ENCODE measurements at regions not wholly inside any gene's neighbourhood (a gene's known extent, or its start where the extent isn't known, plus 50 kb on each side); places are given as distances from the start of the nearest gene placed in this dataset.
"Not testable (repeated sequence)": the region's sequence is repeated elsewhere in the genome, so short reads cannot be mapped to it uniquely, and the experiment has no call there.

GRCh38 chr2:187994464-187995331, 297.0 kb upstream of the GULP1 start:
- DNase-seq (ENCODE audit: low spot score), result no peak

GRCh38 chr2:187995556-187995955, 296.1 kb upstream of the GULP1 start:
- no peak for DNase-seq (ENCODE audit: low spot score)

GRCh38 chr2:187996630-187997029, 295.0 kb upstream of the GULP1 start:
- no peak for DNase-seq (ENCODE audit: low spot score)

- DNase-seq (ENCODE audit: low spot score), result no peak
These were observed 291.5 kb upstream of the GULP1 start for GRCh38 chr2:188000189-188000588.

DNA sequence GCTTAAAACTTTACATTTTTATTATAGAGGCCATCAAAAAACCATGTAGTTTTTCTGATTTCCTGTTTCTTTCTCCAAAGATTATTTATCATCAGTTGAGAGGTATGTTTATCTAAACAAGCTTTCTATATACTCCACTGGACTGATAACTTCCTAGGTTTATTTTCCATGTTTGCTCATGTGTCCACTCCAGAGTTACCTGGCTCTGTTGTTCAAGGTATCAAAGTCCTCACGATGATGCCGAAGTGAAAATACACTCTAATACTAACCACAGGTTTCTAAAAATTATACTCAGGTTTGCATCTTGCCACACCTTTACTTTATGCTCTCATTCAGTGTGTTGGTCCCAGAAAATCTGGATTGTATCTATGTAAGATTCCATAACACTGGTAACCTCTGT, 287.9 kb upstream of the GULP1 start:
- no peak for DNase-seq (ENCODE audit: low spot score)

- DNase-seq (ENCODE audit: low spot score), result no peak
These were observed 277.9 kb upstream of the GULP1 start for GRCh38 chr2:188013767-188014166.

DNA sequence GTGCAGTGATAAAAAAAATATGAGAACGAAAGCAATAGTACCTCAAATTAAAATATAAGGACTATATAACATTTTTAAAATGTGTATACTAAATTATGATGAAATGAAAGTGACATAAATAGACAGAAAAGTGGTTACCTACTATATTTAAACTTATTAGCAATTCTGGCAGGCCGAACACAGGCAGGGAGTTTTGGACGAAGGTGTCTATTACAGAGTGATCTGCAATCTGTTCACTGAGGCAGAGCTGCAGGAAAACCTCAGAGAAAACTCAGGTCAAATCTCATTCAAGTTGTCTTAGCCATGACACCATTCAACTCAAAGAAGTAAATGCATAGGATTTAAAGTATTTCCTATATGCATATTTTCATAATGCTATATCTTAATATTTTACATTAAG, 274.8 kb upstream of the GULP1 start:
- no peak for DNase-seq (ENCODE audit: low spot score)

DNA sequence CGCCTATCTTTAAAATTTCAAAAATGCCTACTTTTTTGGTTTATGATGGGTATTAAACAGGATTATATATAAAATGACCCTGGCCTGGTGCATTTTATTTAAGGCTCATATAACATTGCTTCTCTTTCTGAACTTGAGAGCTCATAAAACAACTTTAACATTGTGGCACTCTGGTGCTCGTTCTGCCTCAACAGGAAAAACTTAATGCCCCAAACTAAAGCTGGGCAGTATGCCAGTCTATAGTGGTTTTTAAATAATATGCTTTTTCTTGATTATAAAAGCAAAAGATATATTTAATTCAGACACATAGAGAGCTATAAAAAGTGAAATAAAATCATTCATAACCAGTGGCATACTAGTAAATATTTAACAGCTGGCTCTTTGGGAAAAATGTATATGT, 269.3 kb upstream of the GULP1 start:
- DNase-seq (ENCODE audit: low spot score), result no peak

- no peak for DNase-seq (ENCODE audit: low spot score)
These were observed 268.6 kb upstream of the GULP1 start for GRCh38 chr2:188023035-188023434.

DNA sequence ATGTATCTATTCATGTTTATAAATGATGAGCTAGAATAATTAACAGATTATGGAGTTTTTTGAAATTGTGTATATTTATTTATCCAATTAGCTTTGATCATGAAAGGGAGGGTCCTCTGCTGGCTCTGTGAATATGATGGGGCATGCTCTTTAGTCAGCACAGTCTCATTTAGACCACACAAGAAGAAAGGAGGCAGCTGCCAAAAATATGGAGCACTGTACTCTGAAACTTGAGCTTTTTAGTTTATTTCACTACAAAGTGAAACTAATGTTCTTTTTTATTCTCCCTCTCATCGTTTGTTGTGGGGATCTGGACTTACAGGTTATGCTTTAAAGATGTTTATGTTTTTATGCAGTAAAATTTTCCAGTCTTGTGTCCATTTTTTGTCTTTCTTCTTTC, 266.9 kb upstream of the GULP1 start:
- no peak for DNase-seq (ENCODE audit: low spot score)

- no peak for DNase-seq (ENCODE audit: low spot score)
These were observed 262.9 kb upstream of the GULP1 start for GRCh38 chr2:188028739-188029138.

DNA sequence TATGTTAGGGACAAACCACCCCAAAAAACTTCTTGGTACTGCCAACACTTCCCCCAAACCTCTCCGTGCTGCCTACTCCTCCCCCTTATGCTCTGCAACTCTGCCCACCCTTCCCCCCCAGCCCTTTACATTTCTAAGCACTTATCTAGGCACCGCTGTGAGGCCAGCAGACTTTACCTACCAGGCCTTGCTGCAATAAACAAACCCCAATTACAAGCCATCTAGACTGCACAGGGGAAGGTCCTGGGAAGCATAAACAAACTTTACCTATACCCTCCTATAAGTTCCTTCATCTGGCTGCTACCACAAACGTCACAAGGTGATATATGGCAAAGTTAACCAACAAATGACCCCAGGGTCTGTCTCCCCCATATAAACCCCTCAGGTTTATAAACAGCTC, 259.4 kb upstream of the GULP1 start:
- DNase-seq (ENCODE audit: low spot score), result no peak

GRCh38 chr2:188032786-188033185, 258.9 kb upstream of the GULP1 start:
- no peak for DNase-seq (ENCODE audit: low spot score)

DNA sequence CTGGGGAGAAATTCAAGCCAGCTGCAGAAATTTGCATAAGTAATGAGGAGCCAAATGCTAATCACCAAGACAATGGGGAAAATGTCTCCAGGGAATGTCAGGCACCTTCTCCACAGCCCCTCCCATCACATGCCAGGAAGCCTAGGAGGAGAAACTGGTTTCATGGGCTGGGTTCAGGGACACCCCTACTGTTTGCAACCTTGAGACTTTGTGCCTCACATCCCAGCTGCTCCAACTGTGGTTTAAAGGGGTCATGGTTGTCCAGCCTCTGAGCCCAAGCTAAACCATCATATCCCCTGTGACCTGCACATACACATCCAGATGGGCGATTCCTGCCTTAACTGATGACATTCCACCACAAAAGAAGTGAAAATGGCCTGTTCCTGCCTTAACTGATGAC, 258.4 kb upstream of the GULP1 start:
- DNase-seq (ENCODE audit: low spot score), result not testable (repeated sequence)

GRCh38 chr2:188034102-188034501, 257.6 kb upstream of the GULP1 start:
- not testable (repeated sequence) for DNase-seq (ENCODE audit: low spot score)

- not testable (repeated sequence) for DNase-seq (ENCODE audit: low spot score)
These were observed 256.3 kb upstream of the GULP1 start for GRCh38 chr2:188035377-188035776.

- DNase-seq (ENCODE audit: low spot score), result not testable (repeated sequence)
These were observed 254.9 kb upstream of the GULP1 start for GRCh38 chr2:188036786-188037185.

GRCh38 chr2:188039307-188039706, 252.4 kb upstream of the GULP1 start:
- DNase-seq (ENCODE audit: low spot score), result no peak

- no peak for DNase-seq (ENCODE audit: low spot score)
These were observed 249.3 kb upstream of the GULP1 start for GRCh38 chr2:188042412-188042811.

DNA sequence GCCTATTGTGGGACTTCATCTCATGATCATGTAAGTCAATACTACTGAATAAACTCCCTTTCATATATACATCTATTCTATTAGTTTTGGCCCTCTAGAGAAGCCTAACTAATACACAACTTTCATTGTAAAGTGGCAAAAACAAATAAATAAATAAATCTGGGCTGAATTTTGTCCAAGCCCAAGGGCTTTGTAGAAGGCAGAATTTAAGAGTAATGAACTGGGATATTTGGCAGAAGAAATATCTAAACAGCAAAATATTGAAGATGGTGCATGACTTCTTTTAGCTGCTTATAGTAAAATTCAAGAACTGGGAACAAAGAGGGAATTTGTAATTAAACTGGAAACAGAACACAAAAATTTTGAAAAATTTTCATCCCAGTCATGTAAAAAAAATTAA, 246.7 kb upstream of the GULP1 start:
- DNase-seq (ENCODE audit: low spot score), result no peak

- no peak for DNase-seq (ENCODE audit: low spot score)
These were observed 245.2 kb upstream of the GULP1 start for GRCh38 chr2:188046437-188046836.

- DNase-seq (ENCODE audit: low spot score), result no peak
These were observed 243.9 kb upstream of the GULP1 start for GRCh38 chr2:188047735-188048134.

DNA sequence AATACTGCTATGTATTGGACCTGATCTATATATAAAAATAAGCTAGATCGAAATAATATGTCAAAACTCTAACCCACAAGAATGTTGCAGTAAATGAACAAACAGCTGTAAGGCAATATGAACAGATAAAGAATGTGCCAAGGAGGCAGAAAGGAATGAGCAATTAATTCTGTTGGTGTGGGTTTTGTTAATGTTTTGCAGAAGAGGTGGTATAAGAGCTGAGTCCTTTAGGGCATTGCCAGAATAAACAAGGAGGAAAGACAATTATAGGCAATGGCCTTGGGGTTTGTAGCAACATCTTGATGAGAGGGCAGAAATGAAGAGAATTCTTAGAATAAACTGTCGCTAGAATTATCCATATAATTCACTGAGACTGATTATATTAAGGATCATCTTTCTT, 240.9 kb upstream of the GULP1 start:
- no peak for DNase-seq (ENCODE audit: low spot score)

DNA sequence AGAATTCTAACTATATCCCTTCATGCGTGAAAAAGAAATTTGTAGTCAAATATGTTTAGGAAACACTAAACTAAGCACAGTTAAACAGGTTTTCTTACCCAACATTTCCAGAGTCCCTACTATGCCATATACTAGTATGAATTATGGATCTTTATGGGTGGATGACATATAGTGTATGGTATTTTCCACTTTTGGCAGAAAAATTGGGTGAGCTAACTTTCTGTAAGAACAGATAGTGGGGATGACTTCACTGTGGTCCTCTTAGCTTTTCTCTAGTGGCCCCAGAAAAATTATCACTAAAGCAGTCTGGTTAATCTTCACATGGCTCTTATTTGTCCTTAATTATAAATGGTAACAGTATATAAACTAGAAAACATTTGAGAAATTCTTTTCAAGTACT, 240.0 kb upstream of the GULP1 start:
- DNase-seq (ENCODE audit: low spot score), result no peak

All from HuH-7 (cell line).